GM12872 (cell line): ENCODE measurements at regions not wholly inside any gene's neighbourhood (a gene's known extent, or its start where the extent isn't known, plus 50 kb on each side); places are given as distances from the start of the nearest gene placed in this dataset.

ENCODE experiments used
- TF ChIP-seq, protein P1 (sequence below): IDR thresholded peaks from 3 replicates; pipeline ENCODE4 v1.5.1; 2011; ENCODE audit warnings: low read depth, mild to moderate bottlenecking, low read length, moderate library complexity; ENCODE audit not compliant: insufficient read depth

DNA sequence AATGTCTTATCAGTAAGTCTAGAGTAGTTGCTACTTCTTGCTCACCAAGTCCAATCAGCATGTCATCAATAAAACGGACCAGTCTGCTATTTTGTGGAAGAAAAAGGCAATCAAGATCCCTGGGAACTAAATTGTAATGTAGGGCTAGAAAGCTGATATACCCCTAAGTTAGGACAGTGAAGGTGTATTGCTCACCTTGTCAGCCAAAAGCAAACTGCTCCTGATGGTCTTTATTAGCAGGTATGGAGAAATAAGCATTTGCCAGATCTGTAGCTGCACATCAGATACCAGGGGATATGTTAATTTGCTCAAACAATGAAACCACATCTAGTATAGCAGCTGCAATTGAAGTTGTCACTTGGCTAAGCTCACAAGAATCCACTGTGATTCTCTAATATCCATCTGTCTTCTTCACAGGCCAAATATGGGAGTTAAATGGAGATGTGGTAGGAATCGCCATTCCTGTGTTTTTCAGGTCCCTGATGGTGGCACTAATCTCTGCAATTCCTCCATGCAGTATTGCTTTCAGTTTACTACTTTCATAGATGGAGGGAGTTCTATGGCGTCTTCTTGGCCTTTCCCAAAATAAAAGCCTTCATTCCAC is 75.0 kb downstream of the TMEM237 start:
- TF ChIP-seq, protein P1, sequence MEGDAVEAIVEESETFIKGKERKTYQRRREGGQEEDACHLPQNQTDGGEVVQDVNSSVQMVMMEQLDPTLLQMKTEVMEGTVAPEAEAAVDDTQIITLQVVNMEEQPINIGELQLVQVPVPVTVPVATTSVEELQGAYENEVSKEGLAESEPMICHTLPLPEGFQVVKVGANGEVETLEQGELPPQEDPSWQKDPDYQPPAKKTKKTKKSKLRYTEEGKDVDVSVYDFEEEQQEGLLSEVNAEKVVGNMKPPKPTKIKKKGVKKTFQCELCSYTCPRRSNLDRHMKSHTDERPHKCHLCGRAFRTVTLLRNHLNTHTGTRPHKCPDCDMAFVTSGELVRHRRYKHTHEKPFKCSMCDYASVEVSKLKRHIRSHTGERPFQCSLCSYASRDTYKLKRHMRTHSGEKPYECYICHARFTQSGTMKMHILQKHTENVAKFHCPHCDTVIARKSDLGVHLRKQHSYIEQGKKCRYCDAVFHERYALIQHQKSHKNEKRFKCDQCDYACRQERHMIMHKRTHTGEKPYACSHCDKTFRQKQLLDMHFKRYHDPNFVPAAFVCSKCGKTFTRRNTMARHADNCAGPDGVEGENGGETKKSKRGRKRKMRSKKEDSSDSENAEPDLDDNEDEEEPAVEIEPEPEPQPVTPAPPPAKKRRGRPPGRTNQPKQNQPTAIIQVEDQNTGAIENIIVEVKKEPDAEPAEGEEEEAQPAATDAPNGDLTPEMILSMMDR, result no peak

DNA sequence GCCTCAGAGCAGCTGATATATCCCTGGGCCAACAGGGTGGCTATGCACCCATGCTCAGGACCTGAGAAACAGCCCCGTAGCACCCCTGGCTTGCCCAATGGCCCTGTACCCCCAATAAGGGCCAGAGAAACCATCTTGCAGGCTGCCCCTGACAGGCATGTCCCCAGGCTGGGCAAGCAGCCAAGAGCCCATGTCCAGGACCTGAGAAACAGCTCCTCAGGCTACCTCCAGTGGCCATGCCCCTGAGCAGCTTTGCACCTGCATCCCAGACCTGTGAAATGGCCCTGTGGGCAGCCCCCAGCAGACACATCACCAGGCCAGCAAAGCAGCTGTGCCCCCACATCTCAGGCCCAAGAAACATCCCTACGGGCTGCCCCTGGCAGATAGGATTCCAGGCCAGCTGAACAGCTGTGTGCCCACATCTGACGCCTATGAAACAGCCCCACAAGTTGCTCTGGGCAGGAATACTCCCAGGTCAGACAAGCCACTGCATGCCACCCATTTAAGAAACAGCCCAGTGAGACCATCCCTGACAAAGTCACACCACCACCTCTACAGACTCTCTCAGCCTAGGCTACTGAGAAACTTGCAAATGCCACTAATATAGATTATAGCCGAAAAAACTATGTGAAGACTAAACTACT is 84.1 kb downstream of the TMEM237 start:
- TF ChIP-seq, protein P1, result no peak

DNA sequence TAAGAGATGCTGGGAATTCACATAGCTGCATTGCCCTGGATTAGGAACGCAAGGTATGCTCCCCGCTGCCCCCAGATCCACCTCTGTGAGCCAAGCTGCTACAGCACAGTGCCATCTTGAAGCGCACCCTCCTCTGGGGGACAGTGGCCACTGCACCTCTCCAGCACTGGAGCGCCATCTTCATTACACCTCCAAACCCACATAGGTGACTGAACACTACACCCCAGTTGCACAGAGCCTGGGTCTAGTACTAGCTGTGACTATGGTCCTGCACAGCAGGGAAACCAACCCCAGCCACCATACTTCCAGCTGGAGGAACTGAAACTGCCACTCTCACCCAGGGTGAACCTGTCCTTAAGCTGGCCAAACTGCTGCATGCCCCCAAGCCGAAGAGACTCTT is 84.6 kb downstream of the TMEM237 start:
- TF ChIP-seq, protein P1, result 0 out of 3 replicates have a peak, but pooled peaks have one; percentile 14

DNA sequence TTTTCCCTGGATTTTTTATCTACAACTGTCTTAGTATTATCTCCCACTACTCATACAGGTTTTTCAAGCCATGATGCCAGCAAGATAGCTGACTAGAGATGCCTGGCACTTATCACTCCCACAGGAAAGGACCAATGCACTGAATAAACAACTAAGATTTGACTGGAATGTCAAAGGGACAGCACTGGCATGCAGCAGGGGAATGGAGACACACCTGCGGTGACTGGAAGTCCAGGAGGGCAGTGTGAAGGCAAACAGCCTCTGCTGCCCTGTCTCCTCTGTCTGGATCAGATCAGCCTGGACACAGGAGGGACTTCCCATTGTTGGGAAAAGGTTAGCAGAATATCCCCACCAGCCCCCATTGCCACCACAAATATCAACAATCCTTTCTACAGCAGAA is 85.1 kb downstream of the TMEM237 start:
- TF ChIP-seq, protein P1, result no peak

DNA sequence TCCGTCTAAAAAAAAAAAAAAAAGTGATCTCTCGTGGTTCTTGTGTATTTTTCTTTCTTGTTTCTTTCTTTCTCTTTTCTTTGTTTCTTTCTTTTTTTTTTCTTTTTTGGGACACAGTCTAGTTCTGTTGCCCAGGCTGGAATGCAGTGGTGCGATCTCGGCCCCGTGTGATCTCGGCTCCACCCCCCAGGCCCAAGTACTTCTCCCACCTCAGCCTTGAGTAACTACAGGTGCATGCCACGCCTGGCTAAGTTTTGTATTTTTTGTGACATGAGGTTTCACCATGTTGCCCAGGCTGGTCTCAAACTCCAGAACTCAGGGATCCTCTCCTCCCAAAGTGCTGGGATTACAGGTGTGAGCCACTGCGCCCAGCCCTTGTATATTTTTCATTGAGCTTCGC is 91.4 kb downstream of the TMEM237 start:
- TF ChIP-seq, protein P1, result no peak

DNA sequence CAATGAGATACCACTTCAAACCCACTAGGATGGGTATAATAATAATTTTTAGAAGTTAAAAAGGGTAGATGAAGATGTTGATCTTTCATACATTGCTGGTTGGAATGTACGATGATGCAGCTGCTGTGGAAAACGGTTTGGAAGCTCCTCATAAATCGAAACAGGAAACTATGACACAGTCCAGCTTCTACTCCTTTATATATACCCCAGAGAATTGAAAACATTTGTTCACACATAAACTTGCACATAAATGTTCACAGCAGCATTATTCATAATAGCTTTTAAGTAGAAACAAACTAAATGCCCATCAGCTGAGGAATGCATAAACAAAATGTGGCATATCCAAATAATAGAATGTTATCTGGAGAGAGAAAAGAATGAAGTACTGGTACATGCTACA is 95.0 kb downstream of the STRADB start:
- TF ChIP-seq, protein P1, result no peak

DNA sequence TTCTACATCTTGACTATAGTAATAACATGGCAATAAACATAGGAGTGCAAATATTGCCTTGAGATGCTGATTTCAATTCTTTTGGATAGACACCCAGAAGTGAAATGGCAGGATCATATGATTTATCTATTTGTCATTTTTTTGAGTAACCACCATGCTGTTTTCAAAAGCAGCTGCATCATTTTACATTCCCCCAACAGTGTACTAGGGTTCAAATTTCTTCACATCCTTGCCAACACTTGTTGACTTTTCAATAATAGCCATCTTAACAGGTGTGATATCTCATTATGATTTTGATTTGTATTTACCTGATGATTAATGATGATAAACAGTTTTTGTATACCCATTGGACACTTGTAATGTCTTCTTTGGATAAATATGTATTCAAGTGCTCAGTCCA is 90.8 kb downstream of the STRADB start:
- TF ChIP-seq, protein P1, result no peak

DNA sequence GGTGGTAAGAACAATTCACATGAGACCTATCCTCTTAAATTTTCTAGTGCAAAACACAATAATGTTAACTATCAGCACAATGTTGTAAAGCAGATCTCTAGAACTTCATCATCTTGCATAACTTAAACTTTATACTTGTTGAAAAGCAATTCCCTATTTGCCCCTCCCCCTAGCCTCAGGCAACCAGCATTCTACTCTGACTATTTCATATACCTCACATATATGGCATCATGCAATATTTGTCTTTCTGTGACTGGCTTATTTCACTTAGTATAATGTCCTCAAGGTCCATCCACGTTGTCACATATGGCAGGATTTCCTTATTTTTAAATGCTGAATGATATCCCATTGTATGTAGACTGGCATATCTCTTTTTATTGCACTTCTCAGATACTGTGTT is 86.5 kb downstream of the STRADB start:
- TF ChIP-seq, protein P1, result no peak
